CD4-positive, CD25-positive, alpha-beta regulatory T cell (primary cell): ENCODE measurements at regions not wholly inside any gene's neighbourhood (a gene's known extent, or its start where the extent isn't known, plus 50 kb on each side); places are given as distances from the start of the nearest gene placed in this dataset.
"Not testable (repeated sequence)": the region's sequence is repeated elsewhere in the genome, so short reads cannot be mapped to it uniquely, and the experiment has no call there.

Experiments used
- ATAC-seq, 2 donors: fragments of 150-1000 bp; cut with Tn5 transposase; one replicate each; pipeline ENCODE4 v1.10.0; 2021; ENCODE audit warnings: low read depth in 2 of 2, moderate number of reproducible peaks in 2 of 2, moderate library complexity in 1 of 2
- DNase-seq, 3 donors: peaks; one replicate each; pipeline versions ENCODE4 v3.0.0 to v3.0.0-alpha.2; 2012 to 2022; ENCODE audit warnings: mixed read lengths in 1 of 3
- H3K27ac ChIP-seq: one replicate; pipeline ENCODE4 v1.7.0; 2013; ENCODE audit warnings: mild to moderate bottlenecking, low read length; ENCODE audit not compliant: insufficient read depth, poor library complexity, severe bottlenecking
- H3K27me3 ChIP-seq: one replicate; pipeline ENCODE4 v1.7.0; 2013; ENCODE audit warnings: low read length; ENCODE audit not compliant: control insufficient read depth, insufficient read depth
- H3K36me3 ChIP-seq: one replicate; pipeline ENCODE4 v1.7.0; 2013; ENCODE audit warnings: mild to moderate bottlenecking, low read length, moderate library complexity; ENCODE audit not compliant: control insufficient read depth, insufficient read depth
- H3K4me1 ChIP-seq: 2 replicates; pipeline ENCODE4 v1.7.0; 2013; ENCODE audit warnings: mild to moderate bottlenecking, low read length; ENCODE audit not compliant: insufficient read depth, control insufficient read depth, poor library complexity, severe bottlenecking
- H3K4me3 ChIP-seq: one replicate; pipeline ENCODE4 v1.7.0; 2013; ENCODE audit warnings: low read depth, mild to moderate bottlenecking, low read length, moderate library complexity
- H3K9me3 ChIP-seq, 2 experiments: 1 replicate in 1 of 2; 2 replicates in 1 of 2; pipeline ENCODE4 v1.7.0; 2013; ENCODE audit warnings: low read length in 2 of 2, mild to moderate bottlenecking in 1 of 2, moderate library complexity in 1 of 2; ENCODE audit not compliant: control insufficient read depth in 2 of 2
- H3K27ac Mint-ChIP-seq, 3 donors: one replicate each; pipeline ENCODE4 v1.8.0; 2020 to 2022; ENCODE audit warnings: mild to moderate bottlenecking in 3 of 3, mixed read lengths in 3 of 3, moderate library complexity in 2 of 3
- H3K27me3 Mint-ChIP-seq: one replicate; pipeline ENCODE4 v1.8.0; 2022; ENCODE audit warnings: mild to moderate bottlenecking, mixed read lengths
- H3K36me3 Mint-ChIP-seq: one replicate; pipeline ENCODE4 v1.8.0; 2020; ENCODE audit warnings: mixed read lengths
- H3K4me1 Mint-ChIP-seq, 4 donors: one replicate each; pipeline ENCODE4 v1.8.0; 2020 to 2022; ENCODE audit warnings: mixed read lengths in 4 of 4, mild to moderate bottlenecking in 1 of 4
- H3K4me3 Mint-ChIP-seq, 4 donors: one replicate each; pipeline ENCODE4 v1.8.0; 2020 to 2022; ENCODE audit warnings: mild to moderate bottlenecking in 4 of 4, mixed read lengths in 4 of 4, moderate library complexity in 3 of 4
- H3K9me3 Mint-ChIP-seq, 7 donors: one replicate each; pipeline ENCODE4 v1.8.0; 2020 to 2022; ENCODE audit warnings: mixed read lengths in 7 of 7, mild to moderate bottlenecking in 3 of 7, moderate library complexity in 2 of 7

GRCh38 chr16:34096911-34097310, 637.5 kb downstream of the TP53TG3F start:
- H3K4me3 ChIP-seq, H3K4me1 Mint-ChIP-seq, H3K27me3 Mint-ChIP-seq, H3K4me3 Mint-ChIP-seq, H3K27ac ChIP-seq, DNase-seq, H3K27me3 ChIP-seq, H3K27ac Mint-ChIP-seq, H3K4me1 ChIP-seq, ATAC-seq, H3K36me3 ChIP-seq: not testable (repeated sequence)
- H3K36me3 Mint-ChIP-seq: peaks cover 31% of the 10 kb centered on the region
- peaks cover 0 to 89% (median 36%) of the 10 kb centered on the region in 7 donors for H3K9me3 Mint-ChIP-seq
- peaks cover 28 to 39% of the 10 kb centered on the region in 2 experiments for H3K9me3 ChIP-seq

- not testable (repeated sequence) for H3K4me1 Mint-ChIP-seq, DNase-seq, H3K4me3 Mint-ChIP-seq, H3K4me1 ChIP-seq, H3K27me3 ChIP-seq, ATAC-seq, H3K36me3 ChIP-seq, H3K27ac ChIP-seq, H3K27me3 Mint-ChIP-seq, H3K4me3 ChIP-seq, H3K27ac Mint-ChIP-seq
- H3K9me3 ChIP-seq: peaks cover 28 to 37% of the 10 kb centered on the region in 2 experiments
- H3K9me3 Mint-ChIP-seq: peaks cover 0 to 85% (median 36%) of the 10 kb centered on the region in 7 donors
- H3K36me3 Mint-ChIP-seq: peaks cover 31% of the 10 kb centered on the region
Observed at GRCh38 chr16:34097326-34097725, 637.9 kb downstream of the TP53TG3F start.

GRCh38 chr16:34098033-34098432, 638.6 kb downstream of the TP53TG3F start:
- Mint-ChIP-seq H3K9me3 (peaks cover 0 to 85% (median 35%) of the 10 kb centered on the region in 7 donors), H3K27ac (peak overlapping the region in 1 of 3 donors; percentile 43), H3K36me3 (peaks cover 31% of the 10 kb centered on the region)
- H3K36me3 ChIP-seq, H3K27me3 ChIP-seq, H3K27me3 Mint-ChIP-seq, H3K4me3 ChIP-seq, H3K27ac ChIP-seq, H3K4me1 Mint-ChIP-seq, DNase-seq, H3K4me1 ChIP-seq, ATAC-seq, H3K4me3 Mint-ChIP-seq: not testable (repeated sequence)
- H3K9me3 ChIP-seq: peaks cover 28 to 32% of the 10 kb centered on the region in 2 experiments

- not testable (repeated sequence) for H3K27me3 ChIP-seq, H3K4me1 ChIP-seq, H3K36me3 ChIP-seq, H3K27me3 Mint-ChIP-seq, H3K4me3 ChIP-seq, H3K27ac ChIP-seq, DNase-seq, H3K4me1 Mint-ChIP-seq, ATAC-seq, H3K4me3 Mint-ChIP-seq
- H3K27ac Mint-ChIP-seq: peak overlapping the region in 1 of 3 donors; percentile 7
- peaks cover 27 to 28% of the 10 kb centered on the region in 2 experiments for H3K9me3 ChIP-seq
- H3K9me3 Mint-ChIP-seq: peaks cover 0 to 85% (median 35%) of the 10 kb centered on the region in 7 donors
- peaks cover 31% of the 10 kb centered on the region for H3K36me3 Mint-ChIP-seq
Observed at GRCh38 chr16:34099028-34099427, 639.6 kb downstream of the TP53TG3F start.
